ENCODE measurements at regions not wholly inside any gene's neighbourhood (a gene's known extent, or its start where the extent isn't known, plus 50 kb on each side); places are given as distances from the start of the nearest gene placed in this dataset.

- DNase-seq (ENCODE audit: insufficient read length) (no peak), FAIRE-seq (no peak)
- TF ChIP-seq TAF1 (IDR thresholded peaks at IDR 0.05; ENCODE audit: borderline replicate concordance, low read depth, low read length) (no peak), POLR2AphosphoS5 (IDR thresholded peaks at IDR 0.05; ENCODE audit: low read depth, low read length) (no peak), POLR2A (IDR thresholded peaks at IDR 0.05; ENCODE audit: low read depth, low read length) (no peak)
Measured at GRCh38 chr2:47315475-47315874, 53.6 kb upstream of the EPCAM start.

DNA sequence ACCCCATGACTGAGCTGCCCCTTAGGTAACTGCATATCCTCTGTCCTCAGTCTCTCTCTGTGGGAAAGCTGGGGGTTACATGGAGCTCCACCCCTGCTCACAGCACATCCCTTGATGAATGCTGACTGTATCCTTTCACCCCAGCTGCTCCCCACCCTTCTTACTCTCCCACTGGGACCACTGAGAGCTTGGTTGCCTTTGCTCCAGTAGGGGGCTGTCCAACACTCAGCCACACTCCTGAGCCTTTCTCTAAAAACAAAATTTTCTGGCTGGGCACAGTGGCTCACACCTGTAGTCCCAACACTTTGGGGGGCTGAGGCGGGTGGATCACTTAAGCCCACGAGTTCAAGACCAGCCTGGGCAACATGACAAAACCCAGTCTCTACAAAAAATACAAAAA is 55.4 kb upstream of the EPCAM start:
- no peak for DNase-seq (ENCODE audit: insufficient read length)
- no peak for TF ChIP-seq POLR2A (IDR thresholded peaks at IDR 0.05; ENCODE audit: low read depth, low read length)
- TF ChIP-seq POLR2AphosphoS5 (IDR thresholded peaks at IDR 0.05; ENCODE audit: low read depth, low read length) = no peak
- TF ChIP-seq TAF1 (IDR thresholded peaks at IDR 0.05; ENCODE audit: borderline replicate concordance, low read depth, low read length) = no peak
- FAIRE-seq = no peak

GRCh38 chr2:47313141-47313691 is 55.9 kb upstream of the EPCAM start:
- DNase-seq (ENCODE audit: insufficient read length) = no peak

GRCh38 chr2:47312491-47312850 is 56.6 kb upstream of the EPCAM start:
- FAIRE-seq (no peak), DNase-seq (ENCODE audit: insufficient read length) (no peak)
- no peak for TF ChIP-seq POLR2AphosphoS5 (IDR thresholded peaks at IDR 0.05; ENCODE audit: low read depth, low read length)
- TF ChIP-seq POLR2A (IDR thresholded peaks at IDR 0.05; ENCODE audit: low read depth, low read length) = no peak
- no peak for TF ChIP-seq TAF1 (IDR thresholded peaks at IDR 0.05; ENCODE audit: borderline replicate concordance, low read depth, low read length)

More at GRCh38 chr2:47313141-47313691, 55.9 kb upstream of the EPCAM start:
- TF ChIP-seq TAF1 (IDR thresholded peaks at IDR 0.05; ENCODE audit: borderline replicate concordance, low read depth, low read length) (no peak), POLR2A (IDR thresholded peaks at IDR 0.05; ENCODE audit: low read depth, low read length) (no peak), POLR2AphosphoS5 (IDR thresholded peaks at IDR 0.05; ENCODE audit: low read depth, low read length) (no peak)
- FAIRE-seq = no peak

GRCh38 chr2:47311764-47312490 is 57.2 kb upstream of the EPCAM start:
- FAIRE-seq (no peak), DNase-seq (ENCODE audit: insufficient read length) (no peak)
- TF ChIP-seq POLR2AphosphoS5 (IDR thresholded peaks at IDR 0.05; ENCODE audit: low read depth, low read length) (no peak), POLR2A (IDR thresholded peaks at IDR 0.05; ENCODE audit: low read depth, low read length) (no peak), TAF1 (IDR thresholded peaks at IDR 0.05; ENCODE audit: borderline replicate concordance, low read depth, low read length) (no peak)

GRCh38 chr2:47310801-47311560 is 58.1 kb upstream of the EPCAM start:
- FAIRE-seq = no peak
- DNase-seq (ENCODE audit: insufficient read length) = no peak
- TF ChIP-seq TAF1 (IDR thresholded peaks at IDR 0.05; ENCODE audit: borderline replicate concordance, low read depth, low read length) (no peak), POLR2AphosphoS5 (IDR thresholded peaks at IDR 0.05; ENCODE audit: low read depth, low read length) (no peak), POLR2A (IDR thresholded peaks at IDR 0.05; ENCODE audit: low read depth, low read length) (no peak)

GRCh38 chr2:47309952-47310800 is 58.9 kb upstream of the EPCAM start:
- TF ChIP-seq POLR2AphosphoS5 (IDR thresholded peaks at IDR 0.05; ENCODE audit: low read depth, low read length) (peak; percentile 77), TAF1 (IDR thresholded peaks at IDR 0.05; ENCODE audit: borderline replicate concordance, low read depth, low read length) (no peak), POLR2A (IDR thresholded peaks at IDR 0.05; ENCODE audit: low read depth, low read length) (peak; percentile 48; the same call in 1 of the 2 replicates)
- DNase-seq (ENCODE audit: insufficient read length) (peak; percentile 58), FAIRE-seq (peak; percentile 83)

GRCh38 chr2:47309472-47309951 is 59.6 kb upstream of the EPCAM start:
- FAIRE-seq (no peak), DNase-seq (ENCODE audit: insufficient read length) (no peak)
- TF ChIP-seq POLR2A (IDR thresholded peaks at IDR 0.05; ENCODE audit: low read depth, low read length) = no peak
- no peak for TF ChIP-seq POLR2AphosphoS5 (IDR thresholded peaks at IDR 0.05; ENCODE audit: low read depth, low read length)
- TF ChIP-seq TAF1 (IDR thresholded peaks at IDR 0.05; ENCODE audit: borderline replicate concordance, low read depth, low read length) = no peak

- TF ChIP-seq TAF1 (IDR thresholded peaks at IDR 0.05; ENCODE audit: borderline replicate concordance, low read depth, low read length) (no peak), POLR2A (IDR thresholded peaks at IDR 0.05; ENCODE audit: low read depth, low read length) (no peak), POLR2AphosphoS5 (IDR thresholded peaks at IDR 0.05; ENCODE audit: low read depth, low read length) (no peak)
- DNase-seq (ENCODE audit: insufficient read length) (no peak), FAIRE-seq (no peak)
Measured at GRCh38 chr2:47307066-47307465, 62.0 kb upstream of the EPCAM start.

- no peak for FAIRE-seq
- TF ChIP-seq POLR2A (IDR thresholded peaks at IDR 0.05; ENCODE audit: low read depth, low read length) (no peak), TAF1 (IDR thresholded peaks at IDR 0.05; ENCODE audit: borderline replicate concordance, low read depth, low read length) (no peak), POLR2AphosphoS5 (IDR thresholded peaks at IDR 0.05; ENCODE audit: low read depth, low read length) (no peak)
Measured at GRCh38 chr2:47304654-47305053, 64.5 kb upstream of the EPCAM start.

More at GRCh38 chr2:47304654-47305053, 64.5 kb upstream of the EPCAM start:
- DNase-seq (ENCODE audit: insufficient read length) = no peak

Measured in GM12892 (cell line).